Activated naive CD8-positive, alpha-beta T cell treated with anti-CD3 and anti-CD28 coated beads, Interleukin-2, amount 10 ng/mL, durations not matched to agents 7 days and 5 days (primary cell): ENCODE measurements at regions not wholly inside any gene's neighbourhood (a gene's known extent, or its start where the extent isn't known, plus 50 kb on each side); places are given as distances from the start of the nearest gene placed in this dataset.
"Not testable (repeated sequence)": the region's sequence is repeated elsewhere in the genome, so short reads cannot be mapped to it uniquely, and the experiment has no call there.

Experiments
- ATAC-seq: fragments of 150-1000 bp; cut with Tn5 transposase; one replicate; pipeline ENCODE4 v1.10.0; 2021; ENCODE audit warnings: low read depth, moderate library complexity
- POLR2A ChIA-PET: fragments of 350-600 bp; sonication (Branson Sonifier 250); formaldehyde crosslinking; loops from one replicate; lab custom pipeline; 2021; ENCODE audit warnings: antibody characterized with exemption; lab: Charles Lee
- DNase-seq: peaks from one replicate; pipeline ENCODE4 v3.0.0; 2021
- H3K27ac Mint-ChIP-seq: one replicate; pipeline ENCODE4 v1.8.0; 2022; ENCODE audit warnings: mild to moderate bottlenecking, mixed read lengths
- H3K27me3 Mint-ChIP-seq: one replicate; pipeline ENCODE4 v1.8.0; 2022; ENCODE audit warnings: mild to moderate bottlenecking, moderate library complexity, mixed read lengths
- H3K36me3 Mint-ChIP-seq: one replicate; pipeline ENCODE4 v1.8.0; 2021; ENCODE audit warnings: mild to moderate bottlenecking, mixed read lengths
- H3K4me1 Mint-ChIP-seq: one replicate; pipeline ENCODE4 v1.8.0; 2021; ENCODE audit warnings: mixed read lengths
- H3K4me3 Mint-ChIP-seq: one replicate; pipeline ENCODE4 v1.8.0; 2022; ENCODE audit warnings: mild to moderate bottlenecking, moderate library complexity, mixed read lengths
- H3K9me3 Mint-ChIP-seq: one replicate; pipeline ENCODE4 v1.8.0; 2021; ENCODE audit warnings: mixed read lengths

DNA sequence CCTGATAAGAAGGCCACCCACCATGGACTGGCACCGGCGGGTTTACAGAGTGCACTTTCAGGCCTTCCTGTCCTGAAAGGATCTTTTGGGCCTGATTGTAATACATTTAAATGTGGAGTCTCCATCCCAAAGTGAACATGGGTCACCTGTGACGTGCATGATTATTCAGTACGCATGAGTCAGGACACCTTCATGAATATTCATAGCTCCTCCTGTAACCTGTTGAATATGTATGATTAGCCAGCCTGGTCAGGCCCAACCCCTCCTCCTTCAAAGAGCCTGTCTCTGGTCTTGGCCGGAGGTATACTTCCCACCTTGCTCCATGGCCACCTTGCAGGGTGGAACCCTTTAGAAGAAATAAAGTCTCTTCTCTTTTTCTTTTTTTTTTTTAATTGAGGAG lies 75.9 kb upstream of the NUP50 start:
- H3K36me3 Mint-ChIP-seq: no peaks in the 10 kb centered on the region
- H3K4me3 Mint-ChIP-seq: no peak overlapping the region
- DNase-seq: no peak
- ATAC-seq: no peak
- POLR2A ChIA-PET: no interaction called here
- H3K27me3 Mint-ChIP-seq: peaks cover 10% of the 10 kb centered on the region
- no peak overlapping the region for H3K27ac Mint-ChIP-seq
- H3K4me1 Mint-ChIP-seq: peaks cover 3% of the 10 kb centered on the region
- no peaks in the 10 kb centered on the region for H3K9me3 Mint-ChIP-seq

DNA sequence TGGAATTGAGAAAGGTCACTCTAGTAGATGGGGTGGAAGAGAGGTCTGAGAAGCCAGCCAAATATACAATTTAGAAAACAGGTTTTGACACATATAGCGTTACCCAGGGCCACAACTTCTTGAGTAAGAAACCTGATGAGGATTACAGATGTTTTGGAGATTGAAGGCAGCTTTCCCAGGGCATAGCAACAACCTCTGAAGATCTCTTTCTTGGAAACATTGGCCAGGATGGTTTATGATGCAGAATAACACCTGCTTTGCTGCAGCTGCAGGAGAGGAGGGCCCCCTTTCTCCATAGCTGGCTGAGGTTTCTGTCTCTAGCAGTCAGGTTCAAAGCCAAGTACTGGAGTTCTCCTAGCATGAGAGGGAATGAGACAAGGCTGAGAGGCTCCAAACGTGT lies 75.1 kb upstream of the NUP50 start:
- POLR2A ChIA-PET: no interaction called here
- Mint-ChIP-seq H3K36me3 (no peaks in the 10 kb centered on the region), H3K27ac (no peak overlapping the region), H3K4me3 (no peak overlapping the region), H3K27me3 (peaks cover 8% of the 10 kb centered on the region), H3K9me3 (no peaks in the 10 kb centered on the region), H3K4me1 (no peaks in the 10 kb centered on the region)
- DNase-seq (no peak), ATAC-seq (no peak)

DNA sequence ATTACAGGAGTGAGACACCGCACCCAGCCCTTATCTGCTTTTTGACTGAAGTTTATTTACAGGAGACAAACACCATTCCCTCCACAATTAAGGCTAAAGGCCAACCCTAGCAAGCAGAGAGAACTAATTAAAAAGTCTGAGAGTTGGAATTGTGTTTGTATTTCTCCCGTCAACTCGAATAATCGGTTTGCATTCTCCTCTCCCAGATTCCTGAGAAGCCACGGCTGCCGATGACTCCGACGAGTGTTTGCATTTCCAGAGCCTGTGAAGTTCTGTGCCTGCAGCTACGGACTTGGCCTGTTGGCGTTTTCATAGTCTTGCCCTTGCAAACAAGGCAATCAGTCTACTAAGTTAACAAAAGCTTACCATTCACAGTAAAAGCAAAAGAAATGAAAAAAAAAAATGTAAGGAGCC lies 73.2 kb upstream of the NUP50 start:
- ATAC-seq (no peak), DNase-seq (no peak)
- no peaks in the 10 kb centered on the region for H3K36me3 Mint-ChIP-seq
- H3K4me3 Mint-ChIP-seq: no peak overlapping the region
- POLR2A ChIA-PET: no interaction called here
- no peak overlapping the region for H3K27ac Mint-ChIP-seq
- H3K27me3 Mint-ChIP-seq: peaks cover 8% of the 10 kb centered on the region
- H3K9me3 Mint-ChIP-seq: no peaks in the 10 kb centered on the region
- no peaks in the 10 kb centered on the region for H3K4me1 Mint-ChIP-seq

GRCh38 chr22:45091254-45091854 lies 72.4 kb upstream of the NUP50 start:
- Mint-ChIP-seq H3K27ac (no peak overlapping the region), H3K9me3 (no peaks in the 10 kb centered on the region), H3K4me3 (no peak overlapping the region), H3K36me3 (no peaks in the 10 kb centered on the region), H3K27me3 (peaks cover 9% of the 10 kb centered on the region), H3K4me1 (no peaks in the 10 kb centered on the region)
- no peak for DNase-seq
- POLR2A ChIA-PET: no interaction called here
- no peak for ATAC-seq

DNA sequence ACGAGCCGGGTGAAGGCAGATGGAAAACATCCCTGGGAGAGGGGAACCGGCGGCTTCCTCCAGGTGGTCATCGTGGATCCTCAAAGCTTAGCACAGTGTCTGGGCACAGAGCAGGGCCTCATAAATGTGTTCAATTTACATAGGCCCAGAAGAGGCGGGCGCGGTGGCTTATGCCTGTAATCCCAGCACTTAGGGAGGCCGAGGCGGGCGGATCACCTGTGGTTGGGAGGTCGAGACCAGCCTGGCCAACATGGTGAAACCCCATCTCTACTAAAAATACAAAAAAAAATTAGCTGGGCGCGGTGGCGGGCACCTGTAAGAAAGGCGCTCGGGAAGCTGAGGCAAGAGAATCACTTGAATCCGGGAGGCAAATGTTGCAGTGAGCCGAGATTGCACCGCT lies 71.8 kb upstream of the NUP50 start:
- ATAC-seq, H3K36me3 Mint-ChIP-seq, DNase-seq, H3K9me3 Mint-ChIP-seq, H3K4me1 Mint-ChIP-seq, H3K4me3 Mint-ChIP-seq, POLR2A ChIA-PET, H3K27ac Mint-ChIP-seq: not testable (repeated sequence)
- H3K27me3 Mint-ChIP-seq: peaks cover 12% of the 10 kb centered on the region

DNA sequence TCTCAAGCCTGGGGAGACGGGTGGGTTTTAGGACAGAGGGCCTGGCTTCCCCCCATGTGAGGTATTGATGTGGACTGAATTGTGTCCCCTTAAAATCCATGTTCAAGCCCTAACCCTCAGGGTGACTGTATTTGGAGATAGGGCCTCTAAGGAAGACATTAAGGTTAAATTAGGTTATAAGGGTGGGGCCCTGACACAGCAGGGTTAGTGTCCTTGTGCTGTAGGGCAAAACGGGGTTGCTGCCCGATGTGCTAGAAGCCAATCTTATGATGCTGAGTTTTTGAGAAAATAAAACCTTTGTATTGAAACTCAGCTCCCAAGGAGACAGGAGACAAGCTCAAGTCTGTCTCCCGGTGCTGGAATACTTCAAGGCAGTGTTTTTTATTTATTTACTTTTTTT lies 71.1 kb upstream of the NUP50 start:
- no peaks in the 10 kb centered on the region for H3K4me1 Mint-ChIP-seq
- POLR2A ChIA-PET: no interaction called here
- no peak for ATAC-seq
- no peaks in the 10 kb centered on the region for H3K9me3 Mint-ChIP-seq
- H3K27me3 Mint-ChIP-seq: peaks cover 18% of the 10 kb centered on the region
- H3K4me3 Mint-ChIP-seq: no peak overlapping the region
- no peak for DNase-seq
- no peak overlapping the region for H3K27ac Mint-ChIP-seq
- no peaks in the 10 kb centered on the region for H3K36me3 Mint-ChIP-seq

DNA sequence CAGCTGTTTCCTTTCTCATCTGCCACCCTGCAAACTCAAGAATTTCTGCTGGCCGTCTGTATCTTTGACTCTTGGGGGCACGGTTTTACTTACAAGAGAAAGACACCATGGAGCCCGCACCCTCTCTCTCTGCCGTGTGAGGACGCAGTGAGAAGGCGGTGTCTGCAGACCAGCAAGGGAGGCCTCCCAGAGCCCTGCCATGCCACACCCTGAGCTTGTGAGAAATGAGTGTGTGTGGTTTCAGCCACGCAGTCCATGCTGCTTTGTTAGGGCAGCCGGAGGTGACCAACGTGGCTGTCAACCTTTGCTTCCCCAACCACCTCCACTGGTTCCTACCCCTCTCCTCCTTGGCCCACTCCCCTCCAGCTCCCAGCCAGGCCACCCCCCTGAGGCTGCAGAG lies 70.1 kb upstream of the NUP50 start:
- DNase-seq: no peak
- no peak for ATAC-seq
- Mint-ChIP-seq H3K36me3 (no peaks in the 10 kb centered on the region), H3K27me3 (peaks cover 18% of the 10 kb centered on the region), H3K4me1 (no peaks in the 10 kb centered on the region), H3K4me3 (no peak overlapping the region), H3K9me3 (no peaks in the 10 kb centered on the region), H3K27ac (no peak overlapping the region)
- POLR2A ChIA-PET: no interaction called here

GRCh38 chr22:45094081-45094720 lies 69.5 kb upstream of the NUP50 start:
- H3K36me3 Mint-ChIP-seq: no peaks in the 10 kb centered on the region
- no peaks in the 10 kb centered on the region for H3K4me1 Mint-ChIP-seq
- ATAC-seq (no peak), DNase-seq (no peak)
- no peak overlapping the region for H3K4me3 Mint-ChIP-seq
- no peaks in the 10 kb centered on the region for H3K9me3 Mint-ChIP-seq
- POLR2A ChIA-PET: no interaction called here
- H3K27ac Mint-ChIP-seq: no peak overlapping the region
- peaks cover 17% of the 10 kb centered on the region for H3K27me3 Mint-ChIP-seq

- no peaks in the 10 kb centered on the region for H3K9me3 Mint-ChIP-seq
- DNase-seq (no peak), ATAC-seq (no peak)
- H3K27me3 Mint-ChIP-seq: peaks cover 14% of the 10 kb centered on the region
- no peak overlapping the region for H3K27ac Mint-ChIP-seq
- H3K4me3 Mint-ChIP-seq: no peak overlapping the region
- POLR2A ChIA-PET: no interaction called here
- H3K4me1 Mint-ChIP-seq: no peaks in the 10 kb centered on the region
- no peaks in the 10 kb centered on the region for H3K36me3 Mint-ChIP-seq
Observed at GRCh38 chr22:45094825-45095224, 68.9 kb upstream of the NUP50 start.

DNA sequence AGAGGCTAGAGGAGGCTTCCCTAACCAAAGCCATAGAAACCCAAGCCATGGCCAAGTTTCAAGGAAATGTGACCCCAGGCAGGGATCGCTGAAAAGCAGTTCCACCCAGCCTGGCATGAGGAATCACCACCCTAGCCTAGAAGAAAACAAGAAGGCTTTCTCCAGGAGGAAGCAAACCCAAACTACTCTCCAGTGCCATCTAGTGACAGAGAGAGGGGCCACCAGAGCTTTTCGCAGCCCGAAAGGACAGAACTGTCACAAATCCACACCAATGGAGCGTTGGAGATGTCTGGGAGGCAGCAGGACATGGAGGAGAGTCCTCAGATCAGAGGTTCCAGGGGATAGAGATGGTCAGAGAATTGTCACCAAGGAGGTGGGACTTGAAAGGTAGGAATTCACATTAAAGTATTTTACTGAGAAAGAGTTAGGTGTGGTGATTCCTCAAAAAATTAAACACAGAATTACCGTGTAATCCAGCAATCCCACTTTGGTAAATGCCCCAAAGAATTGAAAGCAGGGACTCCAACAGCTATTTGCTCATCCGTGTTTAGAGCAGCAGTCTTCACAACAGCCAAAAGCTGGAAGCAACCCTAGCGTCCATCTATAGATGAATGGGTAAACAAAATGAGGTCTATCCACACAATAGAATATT lies 67.3 kb upstream of the NUP50 start:
- Mint-ChIP-seq H3K27me3 (peaks cover 10% of the 10 kb centered on the region), H3K9me3 (no peaks in the 10 kb centered on the region), H3K27ac (no peak overlapping the region), H3K4me1 (no peaks in the 10 kb centered on the region), H3K36me3 (no peaks in the 10 kb centered on the region), H3K4me3 (no peak overlapping the region)
- peak; percentile 42 for DNase-seq
- POLR2A ChIA-PET: no interaction called here
- no peak for ATAC-seq

DNA sequence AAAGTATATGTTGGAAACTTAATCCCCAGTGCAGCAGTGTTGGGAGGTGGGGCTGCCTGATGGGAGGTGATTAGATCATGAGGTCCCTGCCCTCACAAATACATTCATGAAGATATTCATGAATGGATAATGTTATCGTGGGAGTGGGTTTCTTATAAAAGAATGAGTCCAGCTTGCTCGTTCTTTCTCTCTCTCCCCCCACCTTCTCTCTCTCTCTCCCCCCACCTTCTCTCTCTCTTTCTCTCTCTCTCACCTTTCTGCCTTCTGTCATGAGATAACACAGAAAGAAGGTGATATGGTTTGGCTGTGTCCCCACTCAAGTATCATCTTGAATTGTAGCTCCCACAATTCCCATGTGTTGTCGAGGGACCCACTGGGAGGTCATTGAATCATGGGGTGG lies 66.7 kb upstream of the NUP50 start:
- no peak for ATAC-seq
- H3K27ac Mint-ChIP-seq: no peak overlapping the region
- POLR2A ChIA-PET: no interaction called here
- H3K27me3 Mint-ChIP-seq: peaks cover 10% of the 10 kb centered on the region
- no peak overlapping the region for H3K4me3 Mint-ChIP-seq
- DNase-seq: no peak
- H3K4me1 Mint-ChIP-seq: no peaks in the 10 kb centered on the region
- no peaks in the 10 kb centered on the region for H3K36me3 Mint-ChIP-seq
- no peaks in the 10 kb centered on the region for H3K9me3 Mint-ChIP-seq

DNA sequence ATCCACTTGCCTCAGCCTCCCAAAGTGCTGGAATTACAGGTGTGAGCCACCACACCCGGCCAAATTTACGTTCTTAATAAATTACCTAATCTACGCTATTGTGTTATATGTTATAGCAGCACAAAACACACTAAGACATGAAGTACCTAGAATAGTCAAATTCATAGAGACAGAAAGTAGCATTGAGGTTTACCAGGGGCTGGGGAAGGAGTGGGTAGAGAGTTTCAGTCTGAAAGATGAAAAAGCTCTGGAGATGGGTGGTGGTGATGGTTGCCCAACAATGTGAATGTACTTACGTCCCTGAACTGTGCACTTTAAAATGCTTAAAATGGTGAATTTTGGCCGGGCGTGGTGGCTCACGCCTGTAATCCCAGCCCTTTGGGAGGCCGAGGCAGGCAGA lies 65.7 kb upstream of the NUP50 start:
- no peak overlapping the region for H3K4me3 Mint-ChIP-seq
- ATAC-seq (no peak), DNase-seq (no peak)
- no peaks in the 10 kb centered on the region for H3K36me3 Mint-ChIP-seq
- peaks cover 10% of the 10 kb centered on the region for H3K27me3 Mint-ChIP-seq
- no peak overlapping the region for H3K27ac Mint-ChIP-seq
- no peaks in the 10 kb centered on the region for H3K9me3 Mint-ChIP-seq
- no peaks in the 10 kb centered on the region for H3K4me1 Mint-ChIP-seq
- POLR2A ChIA-PET: no interaction called here

GRCh38 chr22:45099961-45100360 lies 63.8 kb upstream of the NUP50 start:
- H3K36me3 Mint-ChIP-seq: no peaks in the 10 kb centered on the region
- no peaks in the 10 kb centered on the region for H3K9me3 Mint-ChIP-seq
- POLR2A ChIA-PET: no interaction called here
- no peak overlapping the region for H3K27ac Mint-ChIP-seq
- DNase-seq (no peak), ATAC-seq (no peak)
- H3K4me3 Mint-ChIP-seq: no peak overlapping the region
- peaks cover 13% of the 10 kb centered on the region for H3K27me3 Mint-ChIP-seq
- no peaks in the 10 kb centered on the region for H3K4me1 Mint-ChIP-seq

- H3K4me3 Mint-ChIP-seq: no peak overlapping the region
- peak; percentile 42 for ATAC-seq
- no peak overlapping the region for H3K27ac Mint-ChIP-seq
- no peaks in the 10 kb centered on the region for H3K4me1 Mint-ChIP-seq
- DNase-seq: no peak
- no peaks in the 10 kb centered on the region for H3K36me3 Mint-ChIP-seq
- H3K27me3 Mint-ChIP-seq: peaks cover 11% of the 10 kb centered on the region
- H3K9me3 Mint-ChIP-seq: no peaks in the 10 kb centered on the region
- POLR2A ChIA-PET: interaction anchor here (1.5 kb wide), 1 partner anchor 62 kb away, joined by 3 read pairs; the partner anchor contains the start of gene NUP50
Observed at GRCh38 chr22:45101515-45102227, 62.1 kb upstream of the NUP50 start.
